HEK293T (cell line): ENCODE measurements at regions not wholly inside any gene's neighbourhood (a gene's known extent, or its start where the extent isn't known, plus 50 kb on each side); places are given as distances from the start of the nearest gene placed in this dataset.

Experiments used
- ARNT ChIP-seq: fragments of 450-650 bp; IDR thresholded peaks from 2 replicates; pipeline ENCODE4 v1.6.1; 2017; ENCODE audit warnings: mild to moderate bottlenecking
- BHLHE40 ChIP-seq: fragments of 450-650 bp; IDR thresholded peaks from 2 replicates; pipeline ENCODE4 v1.6.1; 2016; ENCODE audit warnings: mild to moderate bottlenecking, moderate library complexity, borderline replicate concordance
- CTBP1 ChIP-seq: fragments of 450-650 bp; IDR thresholded peaks from 2 replicates; pipeline ENCODE4 v1.6.1; 2016; ENCODE audit warnings: borderline replicate concordance
- ELF4 ChIP-seq: fragments of 450-650 bp; IDR thresholded peaks from 2 replicates; pipeline ENCODE4 v1.6.1; 2017; ENCODE audit warnings: antibody characterized with exemption
- FOXK2 ChIP-seq: fragments of 450-650 bp; IDR thresholded peaks from 2 replicates; pipeline ENCODE4 v1.6.1; 2016; ENCODE audit warnings: mild to moderate bottlenecking
- FOXM1 ChIP-seq: fragments of 450-650 bp; IDR thresholded peaks from 2 replicates; pipeline ENCODE4 v1.6.1; 2017; ENCODE audit warnings: mild to moderate bottlenecking, borderline replicate concordance
- HDGF ChIP-seq: fragments of 450-650 bp; IDR thresholded peaks from 2 replicates; pipeline ENCODE4 v1.6.1; 2017; ENCODE audit warnings: antibody characterized with exemption, borderline replicate concordance
- L3MBTL2 ChIP-seq: fragments of 450-650 bp; conservative IDR thresholded peaks from 2 replicates; pipeline ENCODE4 v1.6.1; 2016; ENCODE audit warnings: mild to moderate bottlenecking
- LEF1 ChIP-seq: fragments of 450-650 bp; IDR thresholded peaks from 2 replicates; pipeline ENCODE4 v1.6.1; 2017; ENCODE audit warnings: mild to moderate bottlenecking, borderline replicate concordance
- SP1 ChIP-seq: fragments of 450-650 bp; IDR thresholded peaks from 2 replicates; pipeline ENCODE4 v1.6.1; 2017
- SUZ12 ChIP-seq: fragments of 450-650 bp; IDR thresholded peaks from 2 replicates; pipeline ENCODE4 v1.6.1; 2016; ENCODE audit warnings: mild to moderate bottlenecking
- TARDBP ChIP-seq: fragments of 450-650 bp; IDR thresholded peaks from 2 replicates; pipeline ENCODE4 v1.6.1; 2016
- ZNF384 ChIP-seq: fragments of 450-650 bp; IDR thresholded peaks from 2 replicates; pipeline ENCODE4 v1.6.1; 2016
- TF ChIP-seq, protein P1 (sequence below): fragments of 450-650 bp; IDR thresholded peaks from 2 replicates; pipeline ENCODE4 v1.6.1; 2016

GRCh38 chr4:95728145-95728544 is 111.7 kb upstream of the PDHA2 start:
- no peak for TF ChIP-seq BHLHE40
- no peak for TF ChIP-seq LEF1
- TF ChIP-seq ARNT: no peak
- no peak for TF ChIP-seq SP1
- no peak for TF ChIP-seq FOXM1
- no peak for TF ChIP-seq HDGF
- TF ChIP-seq TARDBP: no peak
- TF ChIP-seq ZNF384: no peak
- TF ChIP-seq, protein P1, sequence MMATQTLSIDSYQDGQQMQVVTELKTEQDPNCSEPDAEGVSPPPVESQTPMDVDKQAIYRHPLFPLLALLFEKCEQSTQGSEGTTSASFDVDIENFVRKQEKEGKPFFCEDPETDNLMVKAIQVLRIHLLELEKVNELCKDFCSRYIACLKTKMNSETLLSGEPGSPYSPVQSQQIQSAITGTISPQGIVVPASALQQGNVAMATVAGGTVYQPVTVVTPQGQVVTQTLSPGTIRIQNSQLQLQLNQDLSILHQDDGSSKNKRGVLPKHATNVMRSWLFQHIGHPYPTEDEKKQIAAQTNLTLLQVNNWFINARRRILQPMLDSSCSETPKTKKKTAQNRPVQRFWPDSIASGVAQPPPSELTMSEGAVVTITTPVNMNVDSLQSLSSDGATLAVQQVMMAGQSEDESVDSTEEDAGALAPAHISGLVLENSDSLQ: no peak
- no peak for TF ChIP-seq SUZ12
- TF ChIP-seq L3MBTL2: no peak
- TF ChIP-seq CTBP1: no peak
- no peak for TF ChIP-seq ELF4
- TF ChIP-seq FOXK2: no peak
